ENCODE measurements at regions not wholly inside any gene's neighbourhood (a gene's known extent, or its start where the extent isn't known, plus 50 kb on each side); places are given as distances from the start of the nearest gene placed in this dataset.

DNA sequence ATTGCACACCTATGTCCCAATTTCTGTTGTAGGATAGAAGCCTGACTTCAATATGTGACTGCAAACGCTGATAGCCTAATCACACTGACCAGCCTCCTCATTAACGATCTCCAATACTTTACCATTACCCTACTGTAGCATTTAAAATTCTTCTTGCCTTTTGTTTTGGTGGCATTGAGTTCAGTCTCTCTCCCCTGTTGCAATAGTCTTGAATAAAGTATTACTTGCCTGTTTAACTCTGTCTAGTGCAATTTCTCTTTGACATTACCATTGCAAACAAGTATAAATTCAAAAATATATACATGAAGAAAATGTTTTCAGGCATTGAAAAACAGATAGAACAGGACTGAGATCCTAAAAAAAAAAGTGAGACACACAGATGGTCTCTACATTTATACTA lies 649.1 kb upstream of the B3GAT1 start:
- Mint-ChIP-seq H3K4me3 (no peak overlapping the region), H3K4me1 (no peaks in the 10 kb centered on the region), H3K9me3 (peaks cover 3 to 45% (median 27%) of the 10 kb centered on the region in 11 donors), H3K36me3 (peaks cover 0 to 16% (median 0%) of the 10 kb centered on the region in 5 donors), H3K27me3 (peaks cover 0 to 40% (median 18%) of the 10 kb centered on the region in 5 donors), H3K27ac (no peak overlapping the region)
- Histone ChIP-seq H3K36me3 (ENCODE audit: control insufficient read depth in 2 of 3, insufficient read depth in 3 of 3, low read length in 3 of 3) (no peaks in the 10 kb centered on the region), H3K27ac (ENCODE audit: low read depth, low read length) (no peak overlapping the region), H3K4me3 (ENCODE audit: low read length) (no peak overlapping the region), H3K4me1 (ENCODE audit: control insufficient read depth in 2 of 2, insufficient read depth in 2 of 2, low read length in 2 of 2) (no peaks in the 10 kb centered on the region), H3K9me3 (ENCODE audit: control insufficient read depth in 2 of 3, low read length in 3 of 3) (peaks cover 0 to 24% (median 0%) of the 10 kb centered on the region in 3 experiments), H3K27me3 (ENCODE audit: control insufficient read depth in 2 of 2, insufficient read depth in 2 of 2, low read length in 2 of 2) (no peaks in the 10 kb centered on the region)
- ATAC-seq, result no peak
- intact Hi-C loops (cut with micrococcal nuclease), result no loop called here
- POLR2A ChIA-PET, result no interaction called here
- DNase-seq, result no peak
- CTCF ChIA-PET, result no interaction called here

DNA sequence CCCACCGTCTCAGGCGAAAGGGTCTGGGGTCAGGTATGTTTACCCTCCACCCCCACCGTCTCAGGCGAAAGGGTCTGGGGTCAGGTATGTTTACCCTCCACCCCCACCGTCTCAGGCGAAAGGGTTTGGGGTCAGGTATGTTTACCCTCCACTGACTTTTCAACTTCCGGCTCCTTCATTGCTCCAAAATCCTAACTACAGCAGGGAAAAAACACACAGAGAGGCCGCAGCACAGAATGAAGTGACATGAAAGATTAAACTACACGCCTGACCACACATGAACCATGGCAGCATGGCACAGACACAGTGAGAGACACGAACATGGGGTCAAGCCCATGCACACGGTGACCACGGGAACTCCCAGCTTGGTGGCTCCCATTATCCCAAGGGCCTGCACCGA lies 634.9 kb upstream of the B3GAT1 start:
- intact Hi-C loops (cut with micrococcal nuclease), result no loop called here
- Histone ChIP-seq H3K9me3 (ENCODE audit: control insufficient read depth in 2 of 3, low read length in 3 of 3) (no peaks in the 10 kb centered on the region), H3K27me3 (ENCODE audit: control insufficient read depth in 2 of 2, insufficient read depth in 2 of 2, low read length in 2 of 2) (no peaks in the 10 kb centered on the region), H3K36me3 (ENCODE audit: control insufficient read depth in 2 of 3, insufficient read depth in 3 of 3, low read length in 3 of 3) (no peaks in the 10 kb centered on the region), H3K4me1 (ENCODE audit: control insufficient read depth in 2 of 2, insufficient read depth in 2 of 2, low read length in 2 of 2) (no peaks in the 10 kb centered on the region), H3K27ac (ENCODE audit: low read depth, low read length) (no peak overlapping the region), H3K4me3 (ENCODE audit: low read length) (no peak overlapping the region)
- CTCF ChIA-PET, result no interaction called here
- H3K4me3 Mint-ChIP-seq, result no peak overlapping the region
- no peaks in the 10 kb centered on the region for H3K4me1 Mint-ChIP-seq
- POLR2A ChIA-PET, result no interaction called here
- H3K27me3 Mint-ChIP-seq, result peaks cover 0 to 42% (median 14%) of the 10 kb centered on the region in 5 donors
- no peak for ATAC-seq
- no peaks in the 10 kb centered on the region for H3K36me3 Mint-ChIP-seq
- H3K27ac Mint-ChIP-seq, result no peak overlapping the region
- peaks cover 0 to 4% (median 0%) of the 10 kb centered on the region in 11 donors for H3K9me3 Mint-ChIP-seq
- DNase-seq, result no peak

DNA sequence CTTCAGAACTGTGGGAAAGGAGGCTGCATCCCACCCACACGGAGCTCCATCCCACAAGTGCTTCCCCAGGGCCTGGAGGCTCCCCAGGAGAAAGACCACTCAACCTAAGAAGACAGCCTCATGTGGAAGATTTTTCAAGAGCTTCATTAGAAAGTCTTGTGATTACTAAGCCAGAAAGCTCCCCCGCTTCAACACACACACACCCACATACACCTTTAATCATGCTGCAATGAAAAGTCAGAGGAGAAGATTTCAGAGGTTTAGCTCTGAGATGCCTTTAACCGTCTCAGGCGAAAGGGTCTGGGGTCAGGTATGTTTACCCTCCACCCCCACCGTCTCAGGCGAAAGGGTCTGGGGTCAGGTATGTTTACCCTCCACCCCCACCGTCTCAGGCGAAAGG lies 634.5 kb upstream of the B3GAT1 start:
- ATAC-seq (no peak), DNase-seq (no peak)
- H3K4me1 Mint-ChIP-seq, result no peaks in the 10 kb centered on the region
- H3K36me3 Mint-ChIP-seq, result no peaks in the 10 kb centered on the region
- no peak overlapping the region for H3K4me3 Mint-ChIP-seq
- ChIA-PET CTCF (no interaction called here), POLR2A (no interaction called here)
- intact Hi-C loops (cut with micrococcal nuclease), result no loop called here
- no peaks in the 10 kb centered on the region for H3K4me1 ChIP-seq (ENCODE audit: control insufficient read depth in 2 of 2, insufficient read depth in 2 of 2, low read length in 2 of 2)
- peaks cover 0 to 4% (median 0%) of the 10 kb centered on the region in 11 donors for H3K9me3 Mint-ChIP-seq
- H3K27me3 ChIP-seq (ENCODE audit: control insufficient read depth in 2 of 2, insufficient read depth in 2 of 2, low read length in 2 of 2), result no peaks in the 10 kb centered on the region
- no peak overlapping the region for H3K27ac Mint-ChIP-seq
- no peak overlapping the region for H3K4me3 ChIP-seq (ENCODE audit: low read length)
- no peak overlapping the region for H3K27ac ChIP-seq (ENCODE audit: low read depth, low read length)
- H3K9me3 ChIP-seq (ENCODE audit: control insufficient read depth in 2 of 3, low read length in 3 of 3), result no peaks in the 10 kb centered on the region
- peaks cover 0 to 38% (median 10%) of the 10 kb centered on the region in 5 donors for H3K27me3 Mint-ChIP-seq
- H3K36me3 ChIP-seq (ENCODE audit: control insufficient read depth in 2 of 3, insufficient read depth in 3 of 3, low read length in 3 of 3), result no peaks in the 10 kb centered on the region

DNA sequence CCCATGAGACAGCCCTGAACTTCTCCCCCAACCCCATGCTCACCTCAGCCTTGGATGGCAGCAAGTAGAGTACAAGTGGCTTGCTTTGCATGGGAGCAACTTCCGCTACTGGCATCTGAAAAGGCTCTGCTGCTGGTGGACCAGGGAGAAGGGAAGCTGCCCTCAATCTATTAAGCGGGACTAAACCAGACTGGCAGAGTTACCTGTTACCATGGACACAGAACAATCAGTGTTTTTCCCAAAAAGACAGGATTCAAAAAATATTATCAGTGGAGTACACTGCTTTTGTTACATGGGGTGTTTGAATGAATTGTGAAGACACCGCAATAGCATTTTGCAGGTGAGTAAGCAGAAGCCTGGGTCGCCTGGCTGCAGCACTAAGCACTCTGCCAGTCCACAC lies 631.4 kb upstream of the B3GAT1 start:
- no peak overlapping the region for H3K4me3 Mint-ChIP-seq
- peaks cover 0 to 31% (median 10%) of the 10 kb centered on the region in 5 donors for H3K27me3 Mint-ChIP-seq
- H3K9me3 ChIP-seq (ENCODE audit: control insufficient read depth in 2 of 3, low read length in 3 of 3), result no peaks in the 10 kb centered on the region
- no peak overlapping the region for H3K27ac ChIP-seq (ENCODE audit: low read depth, low read length)
- DNase-seq, result no peak
- peaks cover 0 to 4% (median 0%) of the 10 kb centered on the region in 11 donors for H3K9me3 Mint-ChIP-seq
- intact Hi-C loops (cut with micrococcal nuclease), result no loop called here
- ChIA-PET CTCF (no interaction called here), POLR2A (no interaction called here)
- no peaks in the 10 kb centered on the region for H3K36me3 Mint-ChIP-seq
- H3K27ac Mint-ChIP-seq, result no peak overlapping the region
- no peaks in the 10 kb centered on the region for H3K4me1 Mint-ChIP-seq
- H3K36me3 ChIP-seq (ENCODE audit: control insufficient read depth in 2 of 3, insufficient read depth in 3 of 3, low read length in 3 of 3), result no peaks in the 10 kb centered on the region
- no peak overlapping the region for H3K4me3 ChIP-seq (ENCODE audit: low read length)
- no peaks in the 10 kb centered on the region for H3K27me3 ChIP-seq (ENCODE audit: control insufficient read depth in 2 of 2, insufficient read depth in 2 of 2, low read length in 2 of 2)
- no peaks in the 10 kb centered on the region for H3K4me1 ChIP-seq (ENCODE audit: control insufficient read depth in 2 of 2, insufficient read depth in 2 of 2, low read length in 2 of 2)
- ATAC-seq, result no peak

DNA sequence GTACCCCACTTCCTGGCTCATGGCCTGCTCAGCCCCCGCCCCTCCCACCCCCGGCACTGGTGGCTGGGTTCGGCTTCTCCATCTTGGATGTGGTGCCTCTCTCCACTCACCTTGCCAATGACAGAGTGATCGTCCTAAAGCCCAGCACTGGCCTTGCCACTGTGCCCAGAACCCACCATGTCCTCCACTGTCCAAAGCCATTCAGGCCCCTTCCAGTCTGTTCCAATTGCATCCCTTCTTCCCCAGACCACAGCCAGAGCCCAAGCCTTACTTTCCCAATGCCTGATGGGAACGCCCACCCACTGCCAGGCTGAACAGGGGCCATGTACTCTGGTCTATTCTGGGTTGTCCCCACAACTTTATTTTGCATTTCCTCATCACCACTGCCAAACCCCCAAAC lies 625.8 kb upstream of the B3GAT1 start:
- intact Hi-C loops (cut with micrococcal nuclease), result no loop called here
- Mint-ChIP-seq H3K4me1 (no peaks in the 10 kb centered on the region), H3K36me3 (peaks cover 0 to 8% (median 0%) of the 10 kb centered on the region in 5 donors), H3K4me3 (no peak overlapping the region), H3K27me3 (peaks cover 0 to 36% (median 13%) of the 10 kb centered on the region in 5 donors), H3K9me3 (peaks cover 0 to 8% (median 3%) of the 10 kb centered on the region in 11 donors), H3K27ac (no peak overlapping the region)
- CTCF ChIA-PET, result no interaction called here
- POLR2A ChIA-PET, result no interaction called here
- H3K9me3 ChIP-seq (ENCODE audit: control insufficient read depth in 2 of 3, low read length in 3 of 3), result no peaks in the 10 kb centered on the region
- ATAC-seq, result no peak
- H3K27me3 ChIP-seq (ENCODE audit: control insufficient read depth in 2 of 2, insufficient read depth in 2 of 2, low read length in 2 of 2), result no peaks in the 10 kb centered on the region
- no peak for DNase-seq
- no peak overlapping the region for H3K4me3 ChIP-seq (ENCODE audit: low read length)
- no peaks in the 10 kb centered on the region for H3K36me3 ChIP-seq (ENCODE audit: control insufficient read depth in 2 of 3, insufficient read depth in 3 of 3, low read length in 3 of 3)
- H3K4me1 ChIP-seq (ENCODE audit: control insufficient read depth in 2 of 2, insufficient read depth in 2 of 2, low read length in 2 of 2), result no peaks in the 10 kb centered on the region
- H3K27ac ChIP-seq (ENCODE audit: low read depth, low read length), result no peak overlapping the region

DNA sequence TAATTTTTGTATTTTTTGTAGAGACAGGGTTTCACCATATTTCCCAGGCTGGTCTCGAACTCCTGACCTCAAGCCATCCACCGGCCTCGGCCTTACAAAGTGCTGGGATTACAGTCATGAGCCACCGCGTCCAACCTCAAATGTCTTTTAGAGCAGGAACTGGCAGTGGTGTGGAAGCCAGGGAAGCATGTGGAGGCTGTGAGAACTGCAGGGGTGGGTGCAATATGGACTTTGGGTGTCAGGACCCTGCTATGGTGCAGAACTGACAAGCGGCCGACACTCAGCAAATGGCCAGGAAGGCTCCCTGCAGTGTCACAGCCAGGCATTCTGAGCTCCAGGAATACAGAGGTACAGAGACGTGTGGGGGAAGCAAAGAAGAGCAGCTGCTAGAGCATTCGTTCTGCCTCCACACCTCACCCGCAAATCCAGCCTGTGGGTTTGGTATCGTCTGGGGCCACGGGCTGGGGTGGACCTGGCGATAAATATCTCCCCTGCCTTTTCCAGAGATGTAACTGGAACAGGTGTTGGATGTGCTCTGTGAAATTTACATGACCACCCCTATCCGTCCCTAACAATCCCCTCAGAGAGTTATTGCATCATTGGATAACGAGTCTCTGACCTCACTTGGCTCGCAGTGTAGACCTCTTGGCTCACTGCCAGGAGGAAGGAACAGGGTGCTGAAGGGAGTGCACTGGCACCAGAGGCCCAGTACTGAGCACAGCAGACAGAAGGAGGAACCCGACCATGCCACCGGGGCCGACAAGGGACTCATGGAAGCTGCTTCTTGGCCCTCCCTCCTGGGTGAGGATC lies 624.7 kb upstream of the B3GAT1 start:
- Mint-ChIP-seq H3K27ac (no peak overlapping the region), H3K9me3 (peaks cover 0 to 8% (median 3%) of the 10 kb centered on the region in 11 donors), H3K27me3 (peaks cover 0 to 44% (median 21%) of the 10 kb centered on the region in 5 donors), H3K4me1 (no peaks in the 10 kb centered on the region), H3K4me3 (no peak overlapping the region), H3K36me3 (peaks cover 0 to 8% (median 0%) of the 10 kb centered on the region in 5 donors)
- POLR2A ChIA-PET, result no interaction called here
- CTCF ChIA-PET, result no interaction called here
- H3K9me3 ChIP-seq (ENCODE audit: control insufficient read depth in 2 of 3, low read length in 3 of 3), result no peaks in the 10 kb centered on the region
- no peaks in the 10 kb centered on the region for H3K27me3 ChIP-seq (ENCODE audit: control insufficient read depth in 2 of 2, insufficient read depth in 2 of 2, low read length in 2 of 2)
- no peak overlapping the region for H3K4me3 ChIP-seq (ENCODE audit: low read length)
- no peak for DNase-seq
- H3K4me1 ChIP-seq (ENCODE audit: control insufficient read depth in 2 of 2, insufficient read depth in 2 of 2, low read length in 2 of 2), result no peaks in the 10 kb centered on the region
- intact Hi-C loops (cut with micrococcal nuclease), result no loop called here
- H3K27ac ChIP-seq (ENCODE audit: low read depth, low read length), result no peak overlapping the region
- no peaks in the 10 kb centered on the region for H3K36me3 ChIP-seq (ENCODE audit: control insufficient read depth in 2 of 3, insufficient read depth in 3 of 3, low read length in 3 of 3)
- no peak for ATAC-seq

DNA sequence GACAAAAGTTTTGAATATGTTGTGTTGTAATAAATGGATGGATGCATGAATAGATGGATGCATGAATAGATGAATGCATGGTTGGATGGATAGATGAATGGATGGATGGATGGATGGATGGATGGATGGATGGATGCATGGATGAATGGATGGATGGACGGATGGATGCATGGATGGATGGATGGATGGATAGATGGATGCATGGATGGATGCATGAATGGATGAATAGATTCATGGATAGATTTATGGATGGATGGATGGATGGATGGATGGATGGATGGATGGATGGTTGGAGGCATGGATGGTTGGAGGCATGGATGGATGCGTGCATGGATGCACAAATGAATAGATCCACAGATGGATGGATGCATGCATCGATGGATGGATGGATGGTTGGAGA lies 623.2 kb upstream of the B3GAT1 start:
- peaks cover 0 to 55% (median 29%) of the 10 kb centered on the region in 5 donors for H3K27me3 Mint-ChIP-seq
- intact Hi-C loops (cut with micrococcal nuclease), result no loop called here

More for the DNA sequence above, 623.2 kb upstream of the B3GAT1 start:
- no peak overlapping the region for H3K27ac Mint-ChIP-seq
- DNase-seq (no peak), ATAC-seq (no peak)
- no peak overlapping the region for H3K4me3 ChIP-seq (ENCODE audit: low read length)
- peaks cover 0 to 8% (median 3%) of the 10 kb centered on the region in 11 donors for H3K9me3 Mint-ChIP-seq
- CTCF ChIA-PET, result no interaction called here
- H3K36me3 Mint-ChIP-seq, result peaks cover 0 to 8% (median 0%) of the 10 kb centered on the region in 5 donors
- no peaks in the 10 kb centered on the region for H3K36me3 ChIP-seq (ENCODE audit: control insufficient read depth in 2 of 3, insufficient read depth in 3 of 3, low read length in 3 of 3)
- no peaks in the 10 kb centered on the region for H3K27me3 ChIP-seq (ENCODE audit: control insufficient read depth in 2 of 2, insufficient read depth in 2 of 2, low read length in 2 of 2)
- POLR2A ChIA-PET, result no interaction called here
- H3K4me3 Mint-ChIP-seq, result no peak overlapping the region
- no peaks in the 10 kb centered on the region for H3K4me1 ChIP-seq (ENCODE audit: control insufficient read depth in 2 of 2, insufficient read depth in 2 of 2, low read length in 2 of 2)
- H3K4me1 Mint-ChIP-seq, result no peaks in the 10 kb centered on the region
- no peak overlapping the region for H3K27ac ChIP-seq (ENCODE audit: low read depth, low read length)
- H3K9me3 ChIP-seq (ENCODE audit: control insufficient read depth in 2 of 3, low read length in 3 of 3), result no peaks in the 10 kb centered on the region

Data from naive thymus-derived CD4-positive, alpha-beta T cell (primary cell).